Thyroid gland (tissue), 4 donors: ENCODE measurements at regions not wholly inside any gene's neighbourhood (a gene's known extent, or its start where the extent isn't known, plus 50 kb on each side); places are given as distances from the start of the nearest gene placed in this dataset.

Experiments used
- POLR2A ChIP-seq, 2 donors: fragments of 450-650 bp; IDR thresholded peaks; one replicate each; pipeline ENCODE4 v1.6.1; 2017; ENCODE audit warnings: antibody characterized with exemption in 2 of 2, mild to moderate bottlenecking in 2 of 2, moderate library complexity in 1 of 2
- TF ChIP-seq, protein P1 (sequence below), 6 experiments: fragments of 200-600 bp in 3 of 6; fragments of 450-650 bp in 3 of 6; sonication (generic) in 3 of 6; IDR thresholded peaks; one replicate each; pipeline ENCODE4 v1.5.1; 2016 to 2019; ENCODE audit warnings: antibody characterized with exemption in 6 of 6, mild to moderate bottlenecking in 2 of 6, inconsistent platforms in 1 of 6, moderate library complexity in 1 of 6

DNA sequence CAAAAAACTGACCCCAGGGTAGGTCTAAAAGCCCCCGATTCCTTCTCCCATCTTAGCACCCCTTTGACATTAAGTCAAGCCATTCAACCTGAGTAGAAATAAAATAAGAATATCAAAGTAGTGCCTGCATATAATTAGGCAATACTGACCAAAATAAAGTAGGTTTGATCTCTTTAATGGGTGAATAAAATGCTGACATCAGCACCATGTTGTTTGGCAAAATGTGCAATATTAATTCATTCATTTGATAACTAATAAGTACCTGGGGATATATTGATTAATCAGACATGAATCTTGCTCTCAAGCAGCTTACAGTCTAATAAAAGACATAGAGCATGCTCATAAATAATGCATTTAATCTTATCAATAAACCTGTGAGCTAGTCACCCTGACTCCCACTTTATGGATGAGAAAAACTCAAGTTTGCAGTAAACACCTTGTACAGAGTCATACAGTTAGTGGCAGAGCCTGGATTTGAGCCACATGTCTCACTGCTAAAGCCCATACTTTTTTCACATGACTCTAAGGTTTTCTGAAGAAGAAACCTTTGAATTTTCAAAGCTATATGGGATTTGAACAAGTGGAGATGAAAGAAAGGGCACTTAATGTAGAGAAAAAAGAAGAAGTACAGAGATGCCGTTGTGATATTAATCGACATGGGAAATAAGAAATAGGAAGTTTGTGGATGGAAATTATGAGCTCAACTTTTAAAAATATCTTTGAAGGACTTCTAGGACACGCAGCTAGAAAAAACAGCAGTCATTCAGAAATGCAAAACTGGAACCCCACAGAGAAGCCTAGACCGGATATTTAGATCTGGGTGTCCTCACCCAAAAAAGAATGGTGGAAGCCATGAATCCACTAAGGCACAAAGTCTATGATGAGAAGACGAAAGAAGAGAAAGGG, 183.9 kb downstream of the TOMM20 start:
- no peak for TF ChIP-seq POLR2A (IDR thresholded peaks at IDR 0.05)
- TF ChIP-seq, protein P1, sequence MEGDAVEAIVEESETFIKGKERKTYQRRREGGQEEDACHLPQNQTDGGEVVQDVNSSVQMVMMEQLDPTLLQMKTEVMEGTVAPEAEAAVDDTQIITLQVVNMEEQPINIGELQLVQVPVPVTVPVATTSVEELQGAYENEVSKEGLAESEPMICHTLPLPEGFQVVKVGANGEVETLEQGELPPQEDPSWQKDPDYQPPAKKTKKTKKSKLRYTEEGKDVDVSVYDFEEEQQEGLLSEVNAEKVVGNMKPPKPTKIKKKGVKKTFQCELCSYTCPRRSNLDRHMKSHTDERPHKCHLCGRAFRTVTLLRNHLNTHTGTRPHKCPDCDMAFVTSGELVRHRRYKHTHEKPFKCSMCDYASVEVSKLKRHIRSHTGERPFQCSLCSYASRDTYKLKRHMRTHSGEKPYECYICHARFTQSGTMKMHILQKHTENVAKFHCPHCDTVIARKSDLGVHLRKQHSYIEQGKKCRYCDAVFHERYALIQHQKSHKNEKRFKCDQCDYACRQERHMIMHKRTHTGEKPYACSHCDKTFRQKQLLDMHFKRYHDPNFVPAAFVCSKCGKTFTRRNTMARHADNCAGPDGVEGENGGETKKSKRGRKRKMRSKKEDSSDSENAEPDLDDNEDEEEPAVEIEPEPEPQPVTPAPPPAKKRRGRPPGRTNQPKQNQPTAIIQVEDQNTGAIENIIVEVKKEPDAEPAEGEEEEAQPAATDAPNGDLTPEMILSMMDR (IDR thresholded peaks at IDR 0.05): no peak
